ENCODE measurements at regions not wholly inside any gene's neighbourhood (a gene's known extent, or its start where the extent isn't known, plus 50 kb on each side); places are given as distances from the start of the nearest gene placed in this dataset.

DNA sequence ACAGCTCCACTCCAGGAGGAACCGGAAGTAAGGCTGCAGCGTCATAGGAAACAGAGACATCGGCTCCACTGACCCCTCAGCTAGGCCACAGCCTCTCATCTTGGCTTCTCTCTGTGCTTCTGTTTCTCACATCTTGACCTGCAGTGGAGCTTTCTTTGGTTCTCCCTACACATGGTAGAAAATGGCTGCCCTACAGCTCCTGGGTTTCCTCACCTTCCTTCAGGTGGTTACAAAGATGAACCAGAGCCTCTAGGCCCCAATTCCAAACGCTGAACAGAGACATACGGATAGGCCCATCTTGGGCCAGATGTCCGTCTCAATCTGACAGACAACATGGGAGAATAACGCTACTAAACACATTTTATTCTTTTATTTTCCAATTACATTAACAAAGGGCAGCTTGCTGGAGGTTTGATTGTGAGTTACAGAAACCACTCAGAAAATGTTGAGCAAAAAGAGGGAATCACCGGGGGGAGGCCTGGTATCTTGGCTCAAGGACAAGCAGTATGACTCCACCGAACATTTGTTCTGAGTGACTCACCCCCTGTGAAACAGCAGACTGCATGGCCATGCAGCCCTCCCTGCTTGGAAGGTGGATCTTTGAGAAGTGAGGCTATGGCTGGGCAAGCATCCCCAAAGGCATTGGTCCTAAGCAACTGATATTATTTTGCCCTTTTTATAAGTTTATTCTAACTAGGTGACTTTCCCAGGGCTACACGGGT lies 303.5 kb downstream of the CDCA7 start:
- in situ Hi-C loops (cut with HindIII; ENCODE audit: low pct_ligation_motif_present, low sequenced_read_pairs): no loop called here

DNA sequence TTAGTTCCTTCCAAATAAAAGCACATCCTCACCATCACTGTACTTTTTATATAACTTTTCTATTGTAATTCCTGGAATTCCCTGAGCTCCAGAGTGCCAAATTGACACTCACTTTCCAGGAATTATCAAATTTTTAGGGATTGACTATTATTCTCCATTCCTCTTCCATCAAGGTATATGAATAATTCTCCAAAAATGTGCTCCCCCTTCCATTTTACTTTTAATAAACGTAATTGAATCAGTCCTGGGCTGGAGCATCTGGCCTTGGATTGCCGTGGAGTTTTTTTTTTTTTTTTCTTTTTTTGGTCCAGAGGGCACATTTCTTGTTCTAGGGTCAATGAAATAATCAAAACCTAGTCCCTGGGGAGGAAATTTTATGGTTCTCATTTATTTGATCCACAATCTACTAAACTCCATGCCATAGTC lies 304.3 kb downstream of the CDCA7 start:
- TF ChIP-seq, protein P1, sequence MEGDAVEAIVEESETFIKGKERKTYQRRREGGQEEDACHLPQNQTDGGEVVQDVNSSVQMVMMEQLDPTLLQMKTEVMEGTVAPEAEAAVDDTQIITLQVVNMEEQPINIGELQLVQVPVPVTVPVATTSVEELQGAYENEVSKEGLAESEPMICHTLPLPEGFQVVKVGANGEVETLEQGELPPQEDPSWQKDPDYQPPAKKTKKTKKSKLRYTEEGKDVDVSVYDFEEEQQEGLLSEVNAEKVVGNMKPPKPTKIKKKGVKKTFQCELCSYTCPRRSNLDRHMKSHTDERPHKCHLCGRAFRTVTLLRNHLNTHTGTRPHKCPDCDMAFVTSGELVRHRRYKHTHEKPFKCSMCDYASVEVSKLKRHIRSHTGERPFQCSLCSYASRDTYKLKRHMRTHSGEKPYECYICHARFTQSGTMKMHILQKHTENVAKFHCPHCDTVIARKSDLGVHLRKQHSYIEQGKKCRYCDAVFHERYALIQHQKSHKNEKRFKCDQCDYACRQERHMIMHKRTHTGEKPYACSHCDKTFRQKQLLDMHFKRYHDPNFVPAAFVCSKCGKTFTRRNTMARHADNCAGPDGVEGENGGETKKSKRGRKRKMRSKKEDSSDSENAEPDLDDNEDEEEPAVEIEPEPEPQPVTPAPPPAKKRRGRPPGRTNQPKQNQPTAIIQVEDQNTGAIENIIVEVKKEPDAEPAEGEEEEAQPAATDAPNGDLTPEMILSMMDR (IDR thresholded peaks at IDR 0.05; ENCODE audit: low read depth, low read length, missing control alignments): no peak
- Histone ChIP-seq H3K4me3 (ENCODE audit: low read depth, low read length) (no peak overlapping the region), H3K27ac (no peak overlapping the region), H3K36me3 (replicated peaks) (no peaks in the 10 kb centered on the region), H3K27me3 (replicated peaks) (no peaks in the 10 kb centered on the region)
- in situ Hi-C loops (cut with HindIII; ENCODE audit: low pct_ligation_motif_present, low sequenced_read_pairs): no loop called here
- no peak for DNase-seq

More for the DNA sequence above, 303.5 kb downstream of the CDCA7 start:
- peak overlapping the region; percentile 23 for H3K27ac ChIP-seq
- no peak overlapping the region for H3K4me3 ChIP-seq (ENCODE audit: low read depth, low read length)
- no peaks in the 10 kb centered on the region for H3K27me3 ChIP-seq (replicated peaks)
- H3K36me3 ChIP-seq (replicated peaks): no peaks in the 10 kb centered on the region
- TF ChIP-seq, protein P1 (IDR thresholded peaks at IDR 0.05; ENCODE audit: low read depth, low read length, missing control alignments): no peak
- peak; percentile 95 for DNase-seq

DNA sequence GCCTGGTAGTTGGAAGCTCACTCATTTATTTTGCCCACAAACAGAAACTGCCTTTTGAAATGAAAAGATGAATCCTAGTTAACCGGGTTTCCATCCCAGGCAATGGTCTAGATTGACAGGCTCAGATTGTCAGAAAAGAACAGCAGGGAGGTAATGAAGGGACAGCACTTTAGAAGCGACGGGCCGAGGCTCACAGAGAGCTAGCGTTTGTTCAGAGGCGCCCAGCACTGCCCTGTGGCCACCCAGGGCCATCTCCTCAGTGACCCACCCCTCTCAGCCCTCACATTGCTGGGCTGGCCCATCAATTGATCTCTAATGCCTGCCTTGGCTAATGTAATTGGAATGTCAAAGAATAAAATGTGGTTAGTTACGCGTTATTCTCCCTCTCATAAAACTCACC lies 304.8 kb downstream of the CDCA7 start:
- TF ChIP-seq, protein P1 (IDR thresholded peaks at IDR 0.05; ENCODE audit: low read depth, low read length, missing control alignments): no peak
- DNase-seq: no peak
- Histone ChIP-seq H3K27me3 (replicated peaks) (no peaks in the 10 kb centered on the region), H3K36me3 (replicated peaks) (no peaks in the 10 kb centered on the region), H3K4me3 (ENCODE audit: low read depth, low read length) (no peak overlapping the region), H3K27ac (no peak overlapping the region)
- in situ Hi-C loops (cut with HindIII; ENCODE audit: low pct_ligation_motif_present, low sequenced_read_pairs): no loop called here

DNA sequence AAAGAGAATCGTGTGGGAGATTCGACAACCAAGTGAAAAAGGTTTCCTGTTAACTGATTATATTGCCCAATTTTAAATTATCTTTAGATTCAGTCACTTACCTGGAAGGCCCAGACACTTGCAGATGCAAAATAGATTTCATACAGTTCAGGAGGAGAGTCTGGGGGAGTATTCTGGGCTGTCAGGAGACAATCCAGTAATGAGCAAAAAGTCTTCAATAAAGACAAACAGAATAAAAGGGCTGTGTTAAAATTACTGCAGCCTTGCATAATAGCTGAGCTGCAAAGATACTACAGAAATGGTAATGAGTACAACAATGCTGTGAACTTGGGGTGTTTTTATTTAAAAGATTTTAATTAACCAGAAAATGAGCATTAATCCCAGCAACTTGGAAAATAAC lies 303.6 kb downstream of the SP3 start:
- in situ Hi-C loops (cut with HindIII; ENCODE audit: low pct_ligation_motif_present, low sequenced_read_pairs): no loop called here
- DNase-seq: no peak
- Histone ChIP-seq H3K27ac (no peak overlapping the region), H3K36me3 (replicated peaks) (no peaks in the 10 kb centered on the region), H3K4me3 (ENCODE audit: low read depth, low read length) (no peak overlapping the region), H3K27me3 (replicated peaks) (no peaks in the 10 kb centered on the region)
- TF ChIP-seq, protein P1 (IDR thresholded peaks at IDR 0.05; ENCODE audit: low read depth, low read length, missing control alignments): no peak

DNA sequence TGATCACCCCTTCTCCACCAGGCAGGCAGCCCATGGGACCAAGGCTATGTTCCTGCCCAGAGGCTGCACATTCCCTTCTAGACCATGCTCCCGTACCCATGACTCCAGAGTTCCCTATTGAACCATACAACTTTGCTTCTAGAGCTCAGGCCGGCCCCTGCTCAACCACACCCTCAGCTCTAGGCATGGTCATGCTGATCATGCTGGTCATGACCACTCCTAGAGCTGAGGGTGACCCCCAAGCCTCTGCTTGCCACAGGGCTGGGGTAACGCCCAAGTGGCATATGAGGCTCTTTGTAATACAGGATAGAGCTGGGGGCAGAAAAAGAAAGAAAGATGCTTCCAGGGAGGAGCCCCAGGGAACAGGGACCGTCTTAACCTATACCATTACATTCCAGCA lies 301.8 kb downstream of the SP3 start:
- H3K4me3 ChIP-seq (ENCODE audit: low read depth, low read length): no peak overlapping the region
- in situ Hi-C loops (cut with HindIII; ENCODE audit: low pct_ligation_motif_present, low sequenced_read_pairs): no loop called here
- no peak for DNase-seq
- no peak overlapping the region for H3K27ac ChIP-seq
- H3K27me3 ChIP-seq (replicated peaks): no peaks in the 10 kb centered on the region
- TF ChIP-seq, protein P1 (IDR thresholded peaks at IDR 0.05; ENCODE audit: low read depth, low read length, missing control alignments): no peak
- no peaks in the 10 kb centered on the region for H3K36me3 ChIP-seq (replicated peaks)
